T-cell (primary cell): ENCODE measurements at regions not wholly inside any gene's neighbourhood (a gene's known extent, or its start where the extent isn't known, plus 50 kb on each side); places are given as distances from the start of the nearest gene placed in this dataset.
"Not testable (repeated sequence)": the region's sequence is repeated elsewhere in the genome, so short reads cannot be mapped to it uniquely, and the experiment has no call there.

Experiments used
- ATAC-seq, 4 experiments: fragments of 200-7000 bp in 3 of 4; fragments of 150-1000 bp in 1 of 4; cut with Tn5 transposase; replicated peaks in 1 of 4; 1 replicate in 3 of 4; 2 replicates in 1 of 4; pipeline ENCODE4 v1.10.0; 2021; ENCODE audit warnings: moderate library complexity in 3 of 4, mild to moderate bottlenecking in 2 of 4, moderate number of reproducible peaks in 1 of 4
- CTCF ChIA-PET, 2 donors: fragments of 300-600 bp; sonication (Branson Sonifier 250); formaldehyde crosslinking; loops; one replicate each; lab custom pipeline; 2022; ENCODE audit warnings: antibody characterized with exemption in 2 of 2; lab: Charles Lee
- POLR2A ChIA-PET, 2 donors: fragments of 300-600 bp; sonication (Branson Sonifier 250); formaldehyde crosslinking; loops; one replicate each; lab custom pipeline; 2022; ENCODE audit warnings: antibody characterized with exemption in 2 of 2; lab: Charles Lee
- DNase-seq, 35 experiments: peaks; one replicate each; pipeline versions ENCODE4 v3.0.0 to v3.0.0-alpha.2; 2013 to 2023
- H3K27ac ChIP-seq: one replicate; pipeline ENCODE4 v1.5.1; 2013; ENCODE audit warnings: low read length
- H3K27me3 ChIP-seq, 2 experiments: replicated peaks in 1 of 2; 1 replicate in 1 of 2; 2 replicates in 1 of 2; pipeline versions ENCODE4 v1.6.1 to v1.7.0; 2013; ENCODE audit warnings: low read length in 1 of 2, mixed read lengths in 1 of 2; ENCODE audit not compliant: control insufficient read depth in 2 of 2, insufficient read depth in 2 of 2; ENCODE audit errors: extremely low read depth in 1 of 2
- H3K36me3 ChIP-seq, 2 donors: 1 replicate in 1 of 2; 2 replicates in 1 of 2; pipeline versions ENCODE4 v1.6.1 to v1.7.0; 2013; ENCODE audit warnings: low read length in 1 of 2; ENCODE audit not compliant: control insufficient read depth in 2 of 2, insufficient read depth in 1 of 2; ENCODE audit errors: extremely low read depth in 1 of 2
- H3K4me1 ChIP-seq, 2 experiments: 1 replicate in 1 of 2; 2 replicates in 1 of 2; pipeline versions ENCODE4 v1.6.1 to v1.7.0; 2013; ENCODE audit warnings: low read length in 2 of 2, mixed read lengths in 1 of 2; ENCODE audit not compliant: insufficient read depth in 2 of 2, control insufficient read depth in 1 of 2; ENCODE audit errors: extremely low read depth in 1 of 2
- H3K4me3 ChIP-seq, 2 donors: 1 replicate in 1 of 2; 2 replicates in 1 of 2; pipeline versions ENCODE4 v1.5.1 to v1.7.0; 2013; ENCODE audit warnings: mild to moderate bottlenecking in 2 of 2, low read length in 1 of 2, moderate library complexity in 1 of 2; ENCODE audit not compliant: control insufficient read depth in 1 of 2; ENCODE audit errors: extremely low read depth in 1 of 2
- H3K9me3 ChIP-seq: 2 replicates; pipeline ENCODE4 v1.7.0; 2013
- H3K27ac Mint-ChIP-seq, 2 donors: one replicate each; pipeline ENCODE4 v1.8.0; 2020 to 2021; ENCODE audit warnings: mild to moderate bottlenecking in 2 of 2, mixed read lengths in 2 of 2
- H3K27me3 Mint-ChIP-seq, 2 donors: one replicate each; pipeline ENCODE4 v1.8.0; 2021 to 2022; ENCODE audit warnings: mixed read lengths in 2 of 2
- H3K36me3 Mint-ChIP-seq: one replicate; pipeline ENCODE4 v1.8.0; 2021; ENCODE audit warnings: mixed read lengths
- H3K4me1 Mint-ChIP-seq, 3 donors: one replicate each; pipeline ENCODE4 v1.8.0; 2020 to 2022; ENCODE audit warnings: mixed read lengths in 3 of 3, mild to moderate bottlenecking in 1 of 3
- H3K4me3 Mint-ChIP-seq, 3 donors: one replicate each; pipeline ENCODE4 v1.8.0; 2020 to 2022; ENCODE audit warnings: mild to moderate bottlenecking in 3 of 3, mixed read lengths in 3 of 3, moderate library complexity in 3 of 3
- H3K9me3 Mint-ChIP-seq, 3 donors: one replicate each; pipeline ENCODE4 v1.8.0; 2020 to 2022; ENCODE audit warnings: mixed read lengths in 3 of 3
- WGBS: methylation state at CpG from one replicate; pipeline ENCODE4 v1.1.5; 2013; ENCODE audit warnings: missing lambda C conversion rate; ENCODE audit not compliant: insufficient coverage; 5-methylcytosine and 5-hydroxymethylcytosine counted together

GRCh38 chr1:234849832-234850231, 239.9 kb upstream of the IRF2BP2 start:
- Histone ChIP-seq H3K27me3 (no peaks in the 10 kb centered on the region), H3K9me3 (no peaks in the 10 kb centered on the region), H3K4me1 (peaks cover 18% of the 10 kb centered on the region in 2 experiments), H3K4me3 (no peak overlapping the region), H3K27ac (no peak overlapping the region), H3K36me3 (no peaks in the 10 kb centered on the region)
- peak in 1 of 35 experiments; percentile 35 for DNase-seq
- WGBS, result 60% methylated on average over 5 of the region's 8 CpGs
- no peaks in the 10 kb centered on the region for H3K27me3 Mint-ChIP-seq
- H3K4me3 Mint-ChIP-seq, result no peak overlapping the region
- peaks cover 42 to 57% (median 53%) of the 10 kb centered on the region in 3 donors for H3K4me1 Mint-ChIP-seq
- H3K36me3 Mint-ChIP-seq, result no peaks in the 10 kb centered on the region
- no peak overlapping the region for H3K27ac Mint-ChIP-seq
- H3K9me3 Mint-ChIP-seq, result no peaks in the 10 kb centered on the region
- CTCF ChIA-PET, result interaction anchor here in 1 of 2 donors (0.5 kb wide), 1 partner anchor 1139 kb away, joined by 4 read pairs; no protein-coding TSS in a partner anchor
- POLR2A ChIA-PET, result no interaction called here
- no peak for ATAC-seq

- Histone ChIP-seq H3K27me3 (no peaks in the 10 kb centered on the region), H3K4me1 (peaks cover 21 to 25% of the 10 kb centered on the region in 2 experiments), H3K4me3 (no peak overlapping the region), H3K9me3 (no peaks in the 10 kb centered on the region), H3K27ac (no peak overlapping the region), H3K36me3 (no peaks in the 10 kb centered on the region)
- Mint-ChIP-seq H3K27me3 (no peaks in the 10 kb centered on the region), H3K36me3 (no peaks in the 10 kb centered on the region), H3K4me3 (no peak overlapping the region), H3K27ac (no peak overlapping the region), H3K9me3 (no peaks in the 10 kb centered on the region), H3K4me1 (peaks cover 47 to 62% (median 57%) of the 10 kb centered on the region in 3 donors)
- ChIA-PET POLR2A (interaction anchor here in 1 of 2 donors (0.5 kb wide), 1 partner anchor 227 kb away, joined by 5 read pairs; no protein-coding TSS in a partner anchor), CTCF (no interaction called here)
- ATAC-seq (no peak), DNase-seq (no peak)
- no CpG with 5 or more reads among the region's 6 CpGs for WGBS
Measured at GRCh38 chr1:234848972-234849649, 239.1 kb upstream of the IRF2BP2 start.

GRCh38 chr1:234846813-234847212, 236.8 kb upstream of the IRF2BP2 start:
- 100% methylated on average over 1 of the region's 2 CpGs for WGBS
- H3K9me3 ChIP-seq, H3K27ac ChIP-seq, POLR2A ChIA-PET, CTCF ChIA-PET, H3K36me3 ChIP-seq, H3K4me3 ChIP-seq, H3K27me3 Mint-ChIP-seq, ATAC-seq, H3K27me3 ChIP-seq, H3K9me3 Mint-ChIP-seq, H3K4me3 Mint-ChIP-seq, DNase-seq, H3K36me3 Mint-ChIP-seq: not testable (repeated sequence)
- H3K27ac Mint-ChIP-seq, result peak overlapping the region in 1 of 2 donors; percentile 63
- H3K4me1 Mint-ChIP-seq, result peaks cover 63 to 79% (median 71%) of the 10 kb centered on the region in 3 donors
- peaks cover 37 to 39% of the 10 kb centered on the region in 2 experiments for H3K4me1 ChIP-seq

- no CpG with 5 or more reads among the region's 2 CpGs for WGBS
- H3K36me3 Mint-ChIP-seq, result no peaks in the 10 kb centered on the region
- ChIA-PET POLR2A (interaction anchor here (0.7 to 2.1 kb wide), 8 partner anchors 75 to 245 kb away, joined by 3 to 42 read pairs (median 6); no protein-coding TSS in a partner anchor), CTCF (interaction anchor here (0.7 to 1.8 kb wide), 9 partner anchors 9 to 271 kb away, joined by 3 to 10 read pairs (median 3); no protein-coding TSS in a partner anchor)
- DNase-seq (peak in 1 of 35 experiments; percentile 30), ATAC-seq (peak in 1 of 4 experiments; percentile 19)
- Histone ChIP-seq H3K9me3 (no peaks in the 10 kb centered on the region), H3K36me3 (no peaks in the 10 kb centered on the region), H3K27ac (peak overlapping the region; percentile 48), H3K4me1 (peaks cover 36 to 39% of the 10 kb centered on the region in 2 experiments), H3K27me3 (no peaks in the 10 kb centered on the region), H3K4me3 (no peak overlapping the region)
- H3K27me3 Mint-ChIP-seq, result no peaks in the 10 kb centered on the region
- peak overlapping the region in 1 of 3 donors; percentile 39 for H3K4me3 Mint-ChIP-seq
- no peaks in the 10 kb centered on the region for H3K9me3 Mint-ChIP-seq
- H3K27ac Mint-ChIP-seq, result peak overlapping the region in 1 of 2 donors; percentile 84
- H3K4me1 Mint-ChIP-seq, result peaks cover 65 to 81% (median 73%) of the 10 kb centered on the region in 3 donors
Measured at GRCh38 chr1:234845836-234846235, 235.9 kb upstream of the IRF2BP2 start.

GRCh38 chr1:234845097-234845660, 235.2 kb upstream of the IRF2BP2 start:
- DNase-seq (peak in 33 of 35 experiments; percentile 20 to 86 (median 49)), ATAC-seq (peak; percentile 66 to 91 (median 73))
- H3K4me1 ChIP-seq, result peaks cover 36 to 39% of the 10 kb centered on the region in 2 experiments
- Mint-ChIP-seq H3K9me3 (no peaks in the 10 kb centered on the region), H3K27me3 (no peaks in the 10 kb centered on the region), H3K4me1 (peaks cover 63 to 79% (median 70%) of the 10 kb centered on the region in 3 donors), H3K36me3 (no peaks in the 10 kb centered on the region), H3K4me3 (peak overlapping the region; percentile 39 to 59 (median 49)), H3K27ac (peak overlapping the region; percentile 84 to 86)
- H3K27me3 ChIP-seq, result no peaks in the 10 kb centered on the region
- no peaks in the 10 kb centered on the region for H3K9me3 ChIP-seq
- H3K27ac ChIP-seq, result peak overlapping the region; percentile 48
- CTCF ChIA-PET, result interaction anchor here (0.6 to 1.8 kb wide), 11 partner anchors 13 to 350 kb away, joined by 3 to 10 read pairs (median 5); no protein-coding TSS in a partner anchor
- WGBS, result 29% methylated on average over 1 of the region's 5 CpGs
- H3K4me3 ChIP-seq, result no peak overlapping the region
- H3K36me3 ChIP-seq, result no peaks in the 10 kb centered on the region
- POLR2A ChIA-PET, result interaction anchor here (0.5 to 2.1 kb wide), 15 partner anchors 70 to 246 kb away, joined by 3 to 42 read pairs (median 6); no protein-coding TSS in a partner anchor

GRCh38 chr1:234844479-234845031, 234.6 kb upstream of the IRF2BP2 start:
- ATAC-seq (peak; percentile 28 to 43 (median 40)), DNase-seq (peak in 2 of 35 experiments; percentile 11 to 52)
- no CpG with 5 or more reads among the region's 7 CpGs for WGBS
- H3K27me3 Mint-ChIP-seq, result no peaks in the 10 kb centered on the region
- no peaks in the 10 kb centered on the region for H3K27me3 ChIP-seq
- peaks cover 58 to 73% (median 64%) of the 10 kb centered on the region in 3 donors for H3K4me1 Mint-ChIP-seq
- POLR2A ChIA-PET, result interaction anchor here (0.5 to 2.1 kb wide), 13 partner anchors 70 to 245 kb away, joined by 3 to 42 read pairs (median 6); no protein-coding TSS in a partner anchor
- no peaks in the 10 kb centered on the region for H3K36me3 ChIP-seq
- peak overlapping the region; percentile 39 to 59 (median 49) for H3K4me3 Mint-ChIP-seq
- H3K36me3 Mint-ChIP-seq, result no peaks in the 10 kb centered on the region
- peak overlapping the region; percentile 48 for H3K27ac ChIP-seq
- peaks cover 34 to 36% of the 10 kb centered on the region in 2 experiments for H3K4me1 ChIP-seq
- CTCF ChIA-PET, result interaction anchor here (0.6 to 1.8 kb wide), 7 partner anchors 67 to 349 kb away, joined by 3 to 10 read pairs (median 5); no protein-coding TSS in a partner anchor
- H3K4me3 ChIP-seq, result peak overlapping the region in 1 of 2 donors; percentile 27
- peak overlapping the region; percentile 84 to 86 for H3K27ac Mint-ChIP-seq
- H3K9me3 Mint-ChIP-seq, result no peaks in the 10 kb centered on the region
- H3K9me3 ChIP-seq, result no peaks in the 10 kb centered on the region
